Dedifferentiated amniotic fluid mesenchymal stem cell (primary cell): ENCODE measurements at regions not wholly inside any gene's neighbourhood (a gene's known extent, or its start where the extent isn't known, plus 50 kb on each side); places are given as distances from the start of the nearest gene placed in this dataset.

Experiments
- DNase-seq: peaks from one replicate; pipeline ENCODE4 v3.0.0-alpha.2; 2016; ENCODE audit errors: extremely low spot score

- no peak for DNase-seq
These were observed 55.0 kb downstream of the GPR6 start for GRCh38 chr6:110033101-110033500.

GRCh38 chr6:110033749-110034666 lies 55.9 kb downstream of the GPR6 start:
- DNase-seq, result no peak

GRCh38 chr6:110034667-110035036 lies 56.5 kb downstream of the GPR6 start:
- no peak for DNase-seq

GRCh38 chr6:110035321-110035720 lies 57.2 kb downstream of the GPR6 start:
- no peak for DNase-seq

GRCh38 chr6:110036408-110037302 lies 58.5 kb downstream of the GPR6 start:
- DNase-seq, result no peak

GRCh38 chr6:110037726-110038295 lies 59.7 kb downstream of the GPR6 start:
- DNase-seq, result no peak

- peak; percentile 83 for DNase-seq
These were observed 61.4 kb downstream of the GPR6 start for GRCh38 chr6:110039364-110039980.

GRCh38 chr6:110039981-110040383 lies 61.9 kb downstream of the GPR6 start:
- no peak for DNase-seq

- DNase-seq, result no peak
These were observed 62.6 kb downstream of the GPR6 start for GRCh38 chr6:110040716-110041115.

- no peak for DNase-seq
These were observed 63.0 kb downstream of the GPR6 start for GRCh38 chr6:110041126-110041525.

GRCh38 chr6:110041830-110042229 lies 63.7 kb downstream of the GPR6 start:
- no peak for DNase-seq

GRCh38 chr6:110042670-110043296 lies 64.7 kb downstream of the GPR6 start:
- DNase-seq, result no peak

- no peak for DNase-seq
These were observed 65.4 kb downstream of the GPR6 start for GRCh38 chr6:110043366-110043994.

GRCh38 chr6:110044096-110044495 lies 66.0 kb downstream of the GPR6 start:
- no peak for DNase-seq

GRCh38 chr6:110044622-110045021 lies 66.5 kb downstream of the GPR6 start:
- no peak for DNase-seq

- no peak for DNase-seq
These were observed 70.2 kb downstream of the GPR6 start for GRCh38 chr6:110048221-110048875.

- no peak for DNase-seq
These were observed 71.8 kb downstream of the GPR6 start for GRCh38 chr6:110049696-110050439.
